ENCODE measurements at regions not wholly inside any gene's neighbourhood (a gene's known extent, or its start where the extent isn't known, plus 50 kb on each side); places are given as distances from the start of the nearest gene placed in this dataset.

DNA sequence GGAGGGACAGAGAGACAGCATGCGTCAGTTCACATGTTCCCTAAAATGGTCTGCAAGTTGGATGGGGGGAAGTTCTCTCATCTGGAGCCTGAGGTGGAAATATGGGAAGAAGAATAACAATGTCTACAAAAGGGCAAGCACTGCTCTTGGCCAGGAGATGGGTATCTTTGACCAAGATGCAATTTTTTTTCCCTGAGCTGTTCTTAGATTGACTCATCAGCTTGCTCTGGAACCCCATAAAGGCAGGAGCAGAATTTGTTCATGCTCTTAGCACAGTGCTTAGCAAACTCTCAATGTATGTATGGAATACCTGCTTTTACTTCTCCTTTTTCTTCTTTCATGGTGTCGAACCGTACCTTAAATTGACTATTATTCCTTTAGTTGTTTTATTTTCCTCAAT is 90.5 kb upstream of the ZNF827 start:
- DNase-seq (ENCODE audit: low spot score) = no peak
- H3K27me3 Mint-ChIP-seq (ENCODE audit: low read depth) = peaks cover 15% of the 10 kb centered on the region
- H3K36me3 Mint-ChIP-seq (ENCODE audit: low read depth) = no peaks in the 10 kb centered on the region
- no peaks in the 10 kb centered on the region for H3K9me3 Mint-ChIP-seq
- peaks cover 4% of the 10 kb centered on the region for H3K4me1 Mint-ChIP-seq (ENCODE audit: low read depth)
- H3K27ac Mint-ChIP-seq = no peak overlapping the region
- H3K4me3 Mint-ChIP-seq = no peak overlapping the region

DNA sequence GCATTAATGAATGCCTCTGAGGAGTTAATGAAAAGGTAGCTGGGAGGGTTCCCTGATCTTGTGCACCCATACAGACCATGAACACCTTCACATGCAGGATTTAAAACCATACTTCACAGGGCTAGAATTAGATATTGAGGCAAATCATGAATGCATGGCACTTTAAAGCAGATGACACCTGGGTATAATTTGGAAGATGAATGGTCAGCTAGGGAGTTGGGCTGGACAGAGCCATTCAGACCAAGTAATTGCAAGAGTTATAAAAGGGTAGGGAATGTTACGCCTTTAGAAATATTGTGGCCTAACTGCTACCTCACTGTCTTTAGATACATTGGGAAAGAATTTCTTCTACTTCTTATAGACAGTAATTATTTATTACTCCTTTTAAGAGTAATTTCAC is 89.1 kb upstream of the ZNF827 start:
- Mint-ChIP-seq H3K4me1 (ENCODE audit: low read depth) (peaks cover 8% of the 10 kb centered on the region), H3K36me3 (ENCODE audit: low read depth) (no peaks in the 10 kb centered on the region), H3K27me3 (ENCODE audit: low read depth) (peaks cover 14% of the 10 kb centered on the region), H3K4me3 (no peak overlapping the region), H3K27ac (no peak overlapping the region), H3K9me3 (no peaks in the 10 kb centered on the region)
- DNase-seq (ENCODE audit: low spot score) = no peak

DNA sequence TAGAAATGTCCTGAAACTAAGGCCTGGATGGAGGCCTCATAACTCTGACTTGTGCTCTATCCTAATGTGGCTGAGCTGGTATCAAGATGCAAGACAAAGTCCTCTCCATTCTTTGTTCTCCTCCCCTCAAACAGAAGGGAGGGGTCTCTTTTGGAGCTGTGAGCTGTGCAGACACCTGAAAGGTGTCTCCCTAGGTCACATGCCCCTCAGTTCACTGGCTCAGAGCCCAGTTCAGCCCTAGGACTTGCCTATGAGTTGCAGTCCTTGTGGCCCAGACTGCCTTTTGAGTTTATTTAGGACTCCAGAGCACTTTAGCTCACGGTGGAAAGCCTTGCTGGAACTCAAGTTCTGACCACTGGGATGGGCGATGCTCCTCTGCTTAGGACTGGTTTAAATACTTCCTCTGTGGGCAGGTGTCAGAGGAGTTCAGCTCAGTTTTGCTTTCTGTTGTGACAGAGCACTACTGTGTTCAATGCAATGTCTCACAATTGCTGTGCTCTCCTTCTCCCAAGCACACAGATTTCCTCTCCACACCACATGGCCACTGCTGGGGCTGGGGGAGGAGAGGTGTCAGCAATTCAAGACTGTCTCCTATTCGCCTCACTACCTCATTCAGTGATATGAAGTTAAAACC is 84.8 kb upstream of the ZNF827 start:
- H3K36me3 Mint-ChIP-seq (ENCODE audit: low read depth) = no peaks in the 10 kb centered on the region
- H3K4me1 Mint-ChIP-seq (ENCODE audit: low read depth) = peaks cover 3% of the 10 kb centered on the region
- DNase-seq (ENCODE audit: low spot score) = no peak
- no peak overlapping the region for H3K4me3 Mint-ChIP-seq
- H3K27me3 Mint-ChIP-seq (ENCODE audit: low read depth) = peaks cover 18% of the 10 kb centered on the region
- no peaks in the 10 kb centered on the region for H3K9me3 Mint-ChIP-seq
- no peak overlapping the region for H3K27ac Mint-ChIP-seq

DNA sequence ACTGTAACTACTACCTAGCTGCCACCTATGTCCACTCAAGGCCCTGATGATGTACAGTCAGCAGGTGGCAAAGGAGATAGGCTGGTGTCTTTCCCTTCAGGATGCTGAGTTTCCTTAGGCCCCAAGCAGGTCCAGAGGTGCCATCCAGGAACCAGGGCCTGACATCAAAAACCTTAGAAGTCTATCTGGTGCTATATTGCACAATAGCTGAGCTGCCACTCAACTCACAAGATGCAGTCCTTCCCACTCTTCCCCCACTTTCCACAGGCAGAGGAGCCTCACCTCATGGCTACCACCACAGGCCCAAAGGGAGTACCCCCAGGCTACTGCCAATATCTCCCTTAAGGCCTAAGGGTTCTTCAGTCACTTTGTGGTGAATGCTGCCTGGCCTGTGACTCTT is 83.9 kb upstream of the ZNF827 start:
- Mint-ChIP-seq H3K4me3 (no peak overlapping the region), H3K9me3 (no peaks in the 10 kb centered on the region), H3K27ac (no peak overlapping the region), H3K36me3 (ENCODE audit: low read depth) (no peaks in the 10 kb centered on the region), H3K27me3 (ENCODE audit: low read depth) (peaks cover 21% of the 10 kb centered on the region), H3K4me1 (ENCODE audit: low read depth) (peaks cover 3% of the 10 kb centered on the region)
- DNase-seq (ENCODE audit: low spot score) = no peak

DNA sequence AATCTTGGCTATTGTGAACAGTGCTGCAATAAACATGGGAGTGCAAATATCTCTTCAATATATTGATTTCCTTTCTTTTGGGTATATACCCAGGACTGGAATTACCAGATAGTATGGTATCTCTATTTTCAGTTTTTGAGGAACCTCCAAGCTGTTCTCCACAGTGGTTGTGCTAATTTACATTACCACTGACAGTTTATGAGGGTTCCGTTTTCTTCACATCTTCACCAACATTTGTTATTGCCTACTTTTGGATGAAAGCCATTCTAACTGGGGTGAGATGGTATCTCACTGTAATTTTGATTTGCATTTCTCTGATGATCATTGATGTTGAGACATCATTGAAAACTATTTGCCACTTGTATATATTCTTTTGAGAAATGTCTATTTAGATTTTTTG is 79.6 kb upstream of the ZNF827 start:
- H3K4me1 Mint-ChIP-seq (ENCODE audit: low read depth) = no peaks in the 10 kb centered on the region
- no peaks in the 10 kb centered on the region for H3K9me3 Mint-ChIP-seq
- H3K36me3 Mint-ChIP-seq (ENCODE audit: low read depth) = no peaks in the 10 kb centered on the region
- peaks cover 14% of the 10 kb centered on the region for H3K27me3 Mint-ChIP-seq (ENCODE audit: low read depth)
- no peak for DNase-seq (ENCODE audit: low spot score)
- no peak overlapping the region for H3K27ac Mint-ChIP-seq
- H3K4me3 Mint-ChIP-seq = no peak overlapping the region

DNA sequence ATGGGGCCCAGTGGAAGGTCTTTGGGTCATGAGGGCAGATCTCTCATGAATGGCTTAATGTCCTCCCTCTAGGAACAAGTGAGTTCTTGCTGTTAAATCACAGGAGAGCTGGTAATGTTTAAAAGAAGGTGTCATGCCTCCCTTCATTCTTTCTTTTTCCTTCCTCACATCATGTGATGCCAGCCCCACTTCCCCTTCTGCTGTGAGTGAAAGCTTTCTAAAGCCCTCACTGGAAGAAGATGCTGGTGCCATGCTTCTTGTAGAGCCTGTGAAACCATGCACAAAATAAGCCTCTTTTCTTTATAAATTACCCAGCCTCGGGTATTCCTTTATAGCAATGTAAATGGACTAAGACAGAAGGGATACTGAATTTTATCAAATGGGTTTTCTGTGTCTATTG is 66.1 kb upstream of the ZNF827 start:
- no peak for DNase-seq (ENCODE audit: low spot score)
- Mint-ChIP-seq H3K27ac (no peak overlapping the region), H3K36me3 (ENCODE audit: low read depth) (no peaks in the 10 kb centered on the region), H3K9me3 (peaks cover 10% of the 10 kb centered on the region), H3K27me3 (ENCODE audit: low read depth) (no peaks in the 10 kb centered on the region), H3K4me1 (ENCODE audit: low read depth) (no peaks in the 10 kb centered on the region), H3K4me3 (no peak overlapping the region)

DNA sequence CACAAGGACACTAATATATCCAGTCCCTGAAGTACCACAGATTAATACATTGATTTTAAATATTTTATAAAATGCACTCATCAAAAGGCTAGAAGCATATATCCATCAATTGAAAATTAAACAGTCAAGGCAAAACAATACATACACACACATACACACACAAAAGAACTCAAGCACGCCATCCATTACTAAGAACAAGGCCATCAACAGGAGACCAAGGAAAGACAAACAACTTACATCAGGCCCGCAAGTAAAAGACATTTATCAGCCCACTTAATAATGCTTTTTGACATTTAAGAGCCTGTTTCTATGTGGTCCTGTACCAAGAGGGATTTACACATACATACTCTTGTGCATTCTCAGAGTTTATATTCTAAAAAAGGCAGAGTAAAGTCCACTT is 50.0 kb upstream of the ZNF827 start:
- DNase-seq (ENCODE audit: low spot score) = no peak
- H3K4me1 Mint-ChIP-seq (ENCODE audit: low read depth) = no peaks in the 10 kb centered on the region

More for the DNA sequence above, 50.0 kb upstream of the ZNF827 start:
- Mint-ChIP-seq H3K4me3 (no peak overlapping the region), H3K9me3 (no peaks in the 10 kb centered on the region), H3K27me3 (ENCODE audit: low read depth) (peaks cover 13% of the 10 kb centered on the region), H3K27ac (no peak overlapping the region), H3K36me3 (ENCODE audit: low read depth) (no peaks in the 10 kb centered on the region)

All from T-helper 2 cell treated with Interferon-gamma antibody and Interleukin-4, amounts not matched to agents 5 μg/mL and 100 μg/mL, for 36 hours (primary cell).